ENCODE measurements at regions not wholly inside any gene's neighbourhood (a gene's known extent, or its start where the extent isn't known, plus 50 kb on each side); places are given as distances from the start of the nearest gene placed in this dataset.

DNA sequence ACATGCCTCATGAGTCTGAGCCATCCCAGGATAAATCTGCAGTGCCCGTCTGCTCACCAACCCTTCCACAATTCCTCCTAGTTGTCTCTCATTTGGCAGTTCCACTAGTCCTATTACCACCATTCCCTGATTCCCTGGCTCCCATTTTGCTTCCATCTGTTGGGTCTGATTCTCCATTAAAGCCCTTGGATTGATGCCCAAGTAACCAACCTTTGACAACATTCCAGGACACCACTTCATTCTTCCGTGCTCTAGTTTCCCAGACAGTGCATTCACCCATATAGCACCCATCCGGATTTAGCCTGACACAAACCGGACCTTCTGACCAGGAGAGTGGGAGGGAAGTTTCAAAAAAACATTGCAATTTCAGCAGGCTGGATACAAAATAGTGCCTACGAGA is 189.4 kb upstream of the PALMD start:
- TF ChIP-seq, protein P1, sequence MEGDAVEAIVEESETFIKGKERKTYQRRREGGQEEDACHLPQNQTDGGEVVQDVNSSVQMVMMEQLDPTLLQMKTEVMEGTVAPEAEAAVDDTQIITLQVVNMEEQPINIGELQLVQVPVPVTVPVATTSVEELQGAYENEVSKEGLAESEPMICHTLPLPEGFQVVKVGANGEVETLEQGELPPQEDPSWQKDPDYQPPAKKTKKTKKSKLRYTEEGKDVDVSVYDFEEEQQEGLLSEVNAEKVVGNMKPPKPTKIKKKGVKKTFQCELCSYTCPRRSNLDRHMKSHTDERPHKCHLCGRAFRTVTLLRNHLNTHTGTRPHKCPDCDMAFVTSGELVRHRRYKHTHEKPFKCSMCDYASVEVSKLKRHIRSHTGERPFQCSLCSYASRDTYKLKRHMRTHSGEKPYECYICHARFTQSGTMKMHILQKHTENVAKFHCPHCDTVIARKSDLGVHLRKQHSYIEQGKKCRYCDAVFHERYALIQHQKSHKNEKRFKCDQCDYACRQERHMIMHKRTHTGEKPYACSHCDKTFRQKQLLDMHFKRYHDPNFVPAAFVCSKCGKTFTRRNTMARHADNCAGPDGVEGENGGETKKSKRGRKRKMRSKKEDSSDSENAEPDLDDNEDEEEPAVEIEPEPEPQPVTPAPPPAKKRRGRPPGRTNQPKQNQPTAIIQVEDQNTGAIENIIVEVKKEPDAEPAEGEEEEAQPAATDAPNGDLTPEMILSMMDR (IDR thresholded peaks at IDR 0.05) = no peak
- no peak for TF ChIP-seq POLR2A (IDR thresholded peaks at IDR 0.05)

Measured in right lobe of liver (tissue), 4 donors.